ENCODE measurements at regions not wholly inside any gene's neighbourhood (a gene's known extent, or its start where the extent isn't known, plus 50 kb on each side); places are given as distances from the start of the nearest gene placed in this dataset.

DNA sequence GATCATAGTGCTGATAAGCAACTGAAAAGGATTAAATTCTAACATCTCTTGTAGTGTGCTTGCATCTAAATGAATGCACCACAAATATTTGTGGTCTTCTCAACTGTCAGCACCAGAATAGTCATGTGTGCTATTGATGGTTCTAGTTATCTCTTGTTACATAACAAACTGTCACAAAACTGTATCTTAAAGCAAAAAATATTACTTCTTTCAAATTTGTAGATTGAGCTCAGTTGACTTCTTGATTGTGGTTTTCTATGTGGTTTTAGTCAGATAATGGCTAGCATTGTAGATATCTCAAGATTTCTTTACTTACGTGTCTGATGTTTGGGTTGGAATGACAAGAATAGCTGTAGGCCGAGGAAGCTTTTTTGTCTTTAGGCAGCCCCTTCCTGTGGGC is 431.3 kb downstream of the SLITRK6 start:
- Histone ChIP-seq H4K20me1 (ENCODE audit: insufficient read depth, low read length) (no peaks in the 10 kb centered on the region), H3K79me2 (ENCODE audit: insufficient read depth, low read length) (no peaks in the 10 kb centered on the region), H3K4me1 (ENCODE audit: insufficient read depth, low read length) (no peaks in the 10 kb centered on the region), H3K4me3 (ENCODE audit: insufficient read depth, low read depth, low read length) (no peak overlapping the region), H3K9ac (ENCODE audit: low read length) (no peak overlapping the region), H2AFZ (ENCODE audit: low read depth, low read length) (no peak overlapping the region), H3K27me3 (ENCODE audit: insufficient read depth, low read length) (no peaks in the 10 kb centered on the region), H3K36me3 (ENCODE audit: insufficient read depth, low read length) (no peaks in the 10 kb centered on the region), H3K4me2 (ENCODE audit: low read length) (no peak overlapping the region), H3K9me3 (ENCODE audit: insufficient read depth, low read depth, low read length) (no peaks in the 10 kb centered on the region), H3K27ac (ENCODE audit: low read depth, low read length) (no peak overlapping the region)
- no peak overlapping the region for H3K4me3 Mint-ChIP-seq (ENCODE audit: unreplicated experiment)
- H3K27me3 Mint-ChIP-seq (ENCODE audit: low read depth, unreplicated experiment) = no peaks in the 10 kb centered on the region
- DNase-seq (ENCODE audit: low read depth) = peak; percentile 86
- peaks cover 13% of the 10 kb centered on the region for H3K4me1 Mint-ChIP-seq (ENCODE audit: low read depth, unreplicated experiment)
- H3K36me3 Mint-ChIP-seq (ENCODE audit: low read depth, unreplicated experiment) = no peaks in the 10 kb centered on the region
- peaks cover 4% of the 10 kb centered on the region for H3K9me3 Mint-ChIP-seq (ENCODE audit: unreplicated experiment)
- no peak for FAIRE-seq
- H3K27ac Mint-ChIP-seq (ENCODE audit: unreplicated experiment) = no peak overlapping the region
- no peak for TF ChIP-seq EZH2 (IDR thresholded peaks at IDR 0.05; ENCODE audit: insufficient read depth, low read length)
- no peak for TF ChIP-seq CTCF (IDR thresholded peaks at IDR 0.05; ENCODE audit: insufficient read depth, low read depth, low read length)

GRCh38 chr13:85366759-85367417 is 432.3 kb downstream of the SLITRK6 start:
- H3K27ac ChIP-seq (ENCODE audit: low read depth, low read length) = no peak overlapping the region
- H3K27me3 Mint-ChIP-seq (ENCODE audit: low read depth, unreplicated experiment) = no peaks in the 10 kb centered on the region
- H3K27ac Mint-ChIP-seq (ENCODE audit: unreplicated experiment) = no peak overlapping the region

More at GRCh38 chr13:85366759-85367417, 432.3 kb downstream of the SLITRK6 start:
- H3K4me1 ChIP-seq (ENCODE audit: insufficient read depth, low read length) = no peaks in the 10 kb centered on the region
- no peaks in the 10 kb centered on the region for H3K36me3 ChIP-seq (ENCODE audit: insufficient read depth, low read length)
- no peak for TF ChIP-seq CTCF (IDR thresholded peaks at IDR 0.05; ENCODE audit: insufficient read depth, low read depth, low read length)
- TF ChIP-seq EZH2 (IDR thresholded peaks at IDR 0.05; ENCODE audit: insufficient read depth, low read length) = no peak
- no peaks in the 10 kb centered on the region for H3K27me3 ChIP-seq (ENCODE audit: insufficient read depth, low read length)
- H3K9ac ChIP-seq (ENCODE audit: low read length) = no peak overlapping the region
- no peak overlapping the region for H3K4me3 Mint-ChIP-seq (ENCODE audit: unreplicated experiment)
- H2AFZ ChIP-seq (ENCODE audit: low read depth, low read length) = no peak overlapping the region
- no peaks in the 10 kb centered on the region for H3K79me2 ChIP-seq (ENCODE audit: insufficient read depth, low read length)
- no peak overlapping the region for H3K4me3 ChIP-seq (ENCODE audit: insufficient read depth, low read depth, low read length)
- H3K36me3 Mint-ChIP-seq (ENCODE audit: low read depth, unreplicated experiment) = no peaks in the 10 kb centered on the region
- H3K9me3 Mint-ChIP-seq (ENCODE audit: unreplicated experiment) = peaks cover 4% of the 10 kb centered on the region
- DNase-seq (ENCODE audit: low read depth) (no peak), FAIRE-seq (no peak)
- H4K20me1 ChIP-seq (ENCODE audit: insufficient read depth, low read length) = no peaks in the 10 kb centered on the region
- peak overlapping the region; percentile 18 for H3K4me2 ChIP-seq (ENCODE audit: low read length)
- no peaks in the 10 kb centered on the region for H3K9me3 ChIP-seq (ENCODE audit: insufficient read depth, low read depth, low read length)
- H3K4me1 Mint-ChIP-seq (ENCODE audit: low read depth, unreplicated experiment) = peaks cover 13% of the 10 kb centered on the region

Measured in astrocyte (in vitro differentiated cells and primary cell).